ENCODE measurements at regions not wholly inside any gene's neighbourhood (a gene's known extent, or its start where the extent isn't known, plus 50 kb on each side); places are given as distances from the start of the nearest gene placed in this dataset.

- TF ChIP-seq, protein P1, sequence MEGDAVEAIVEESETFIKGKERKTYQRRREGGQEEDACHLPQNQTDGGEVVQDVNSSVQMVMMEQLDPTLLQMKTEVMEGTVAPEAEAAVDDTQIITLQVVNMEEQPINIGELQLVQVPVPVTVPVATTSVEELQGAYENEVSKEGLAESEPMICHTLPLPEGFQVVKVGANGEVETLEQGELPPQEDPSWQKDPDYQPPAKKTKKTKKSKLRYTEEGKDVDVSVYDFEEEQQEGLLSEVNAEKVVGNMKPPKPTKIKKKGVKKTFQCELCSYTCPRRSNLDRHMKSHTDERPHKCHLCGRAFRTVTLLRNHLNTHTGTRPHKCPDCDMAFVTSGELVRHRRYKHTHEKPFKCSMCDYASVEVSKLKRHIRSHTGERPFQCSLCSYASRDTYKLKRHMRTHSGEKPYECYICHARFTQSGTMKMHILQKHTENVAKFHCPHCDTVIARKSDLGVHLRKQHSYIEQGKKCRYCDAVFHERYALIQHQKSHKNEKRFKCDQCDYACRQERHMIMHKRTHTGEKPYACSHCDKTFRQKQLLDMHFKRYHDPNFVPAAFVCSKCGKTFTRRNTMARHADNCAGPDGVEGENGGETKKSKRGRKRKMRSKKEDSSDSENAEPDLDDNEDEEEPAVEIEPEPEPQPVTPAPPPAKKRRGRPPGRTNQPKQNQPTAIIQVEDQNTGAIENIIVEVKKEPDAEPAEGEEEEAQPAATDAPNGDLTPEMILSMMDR (IDR thresholded peaks at IDR 0.05; ENCODE audit: low read length) = no peak
- TF ChIP-seq EZH2phosphoT487 (IDR thresholded peaks at IDR 0.05; ENCODE audit: low read length) = no peak
Measured at GRCh38 chr6:1200081-1200408, 111.9 kb upstream of the FOXQ1 start.

Data from MM.1S (cell line).